DMS53 treated with DMSO at 0.1 percent for 48 hours (cell line): ENCODE measurements at regions not wholly inside any gene's neighbourhood (a gene's known extent, or its start where the extent isn't known, plus 50 kb on each side); places are given as distances from the start of the nearest gene placed in this dataset.
"Not testable (repeated sequence)": the region's sequence is repeated elsewhere in the genome, so short reads cannot be mapped to it uniquely, and the experiment has no call there.

Experiments
- DNase-seq: peaks from one replicate; lab custom pipeline; 2025; ENCODE audit not compliant: unreplicated experiment; lab: John Stamatoyannopoulos, UW

DNA sequence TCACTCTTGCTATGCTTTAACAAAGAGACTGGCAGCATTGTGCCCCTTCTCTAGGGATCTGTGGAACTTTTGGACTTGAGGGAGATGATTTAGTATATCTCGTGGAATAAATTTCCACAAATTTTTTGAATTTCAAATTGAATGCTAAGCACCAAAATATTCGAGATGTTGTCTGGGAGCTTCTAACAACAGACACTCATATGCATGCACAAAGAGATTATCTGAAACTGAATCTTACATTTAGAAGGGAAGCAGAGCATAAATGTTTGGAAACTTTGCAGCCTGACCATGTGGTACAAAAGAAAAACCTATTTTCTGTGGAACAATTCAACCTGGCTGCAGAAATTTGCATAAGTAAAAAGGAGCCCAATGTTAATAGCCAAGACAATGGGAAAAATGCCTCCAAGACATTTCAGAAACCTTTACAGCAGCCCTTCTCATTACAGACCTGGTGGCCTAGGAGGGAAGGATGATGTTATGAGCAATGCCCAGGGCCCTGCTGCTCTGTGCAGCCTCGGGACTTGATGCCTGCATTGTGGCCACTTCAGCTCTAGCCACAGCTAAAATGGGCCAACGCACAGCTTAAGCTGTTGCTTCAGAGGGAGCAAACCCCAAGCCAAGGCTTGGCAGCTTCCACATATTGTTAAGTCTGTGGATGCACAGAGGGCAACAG is 285.8 kb upstream of the FAM174A start:
- DNase-seq = no peak

DNA sequence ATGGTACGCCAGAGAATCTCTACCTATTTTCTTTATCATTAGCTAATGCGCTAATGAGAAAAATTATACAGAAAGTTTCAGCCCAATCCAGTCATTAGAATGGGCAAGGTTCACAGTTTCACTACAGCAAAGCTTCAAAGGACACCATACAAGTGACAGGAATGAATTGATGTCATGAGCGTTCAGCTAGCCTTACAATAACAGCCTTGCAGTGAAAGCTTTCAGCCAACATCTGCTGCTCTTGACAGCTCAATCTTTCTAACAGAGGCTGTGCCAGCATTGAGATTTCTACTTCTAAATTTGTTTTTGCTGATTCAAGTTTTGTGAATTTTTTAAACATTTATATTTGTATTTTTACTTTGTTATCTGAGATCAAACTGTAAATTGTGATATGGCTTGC is 302.4 kb upstream of the FAM174A start:
- no peak for DNase-seq

DNA sequence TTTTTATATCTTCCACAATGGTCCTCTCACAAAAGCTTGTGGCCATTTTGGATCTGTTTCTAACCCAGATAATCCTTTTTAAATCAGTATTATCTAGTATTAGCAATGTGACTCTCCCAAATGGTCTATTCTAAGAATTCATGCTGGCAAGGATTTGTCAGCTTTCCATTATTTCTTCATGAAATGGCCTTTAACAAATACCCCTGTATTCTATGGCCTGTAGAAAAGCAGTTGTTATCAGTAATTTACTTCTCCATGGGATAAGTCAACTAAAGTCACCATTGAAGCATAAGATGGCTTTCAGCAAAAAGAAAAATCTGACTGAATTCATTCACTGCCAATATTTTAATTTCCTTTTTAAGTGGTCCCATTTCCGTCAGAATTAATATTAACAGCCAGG is 346.4 kb upstream of the FAM174A start:
- no peak for DNase-seq

DNA sequence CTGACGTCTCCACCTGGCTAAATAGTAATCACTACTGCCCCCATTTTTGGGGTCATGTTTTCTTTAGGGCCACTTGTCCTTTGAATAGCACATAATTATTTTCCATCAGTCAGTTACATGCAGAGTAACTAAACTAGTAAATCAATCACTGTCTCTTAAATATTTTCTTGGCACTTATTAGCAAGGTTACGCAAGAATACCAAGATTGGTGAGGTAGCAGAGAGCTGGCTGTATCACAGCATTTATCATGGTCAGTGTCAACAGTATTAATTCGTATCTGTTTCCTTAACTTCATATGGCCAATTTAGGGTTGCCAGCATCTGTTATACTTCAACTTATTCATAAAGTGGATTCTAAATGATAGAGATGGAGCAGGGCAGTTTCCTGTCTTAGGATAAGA is 346.8 kb upstream of the FAM174A start:
- no peak for DNase-seq

DNA sequence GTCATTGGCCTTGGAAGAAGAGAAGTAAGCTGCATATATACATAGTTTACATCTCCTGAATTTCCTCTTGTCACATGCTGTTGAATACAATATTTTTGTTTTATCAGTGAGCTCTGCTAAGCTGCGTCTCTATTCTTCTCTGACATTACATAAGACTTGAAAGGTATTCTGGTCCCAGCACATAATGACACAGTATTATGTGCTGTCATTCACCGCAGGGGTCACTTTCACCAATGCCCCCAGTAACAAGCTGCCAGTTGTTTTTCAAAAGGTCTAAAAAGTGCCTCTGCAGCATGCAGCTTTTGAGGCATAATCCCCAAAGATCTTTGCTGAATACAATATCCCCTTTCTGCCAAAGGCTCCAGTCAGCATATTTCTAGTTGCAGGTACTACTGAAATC is 349.0 kb upstream of the FAM174A start:
- DNase-seq = no peak

DNA sequence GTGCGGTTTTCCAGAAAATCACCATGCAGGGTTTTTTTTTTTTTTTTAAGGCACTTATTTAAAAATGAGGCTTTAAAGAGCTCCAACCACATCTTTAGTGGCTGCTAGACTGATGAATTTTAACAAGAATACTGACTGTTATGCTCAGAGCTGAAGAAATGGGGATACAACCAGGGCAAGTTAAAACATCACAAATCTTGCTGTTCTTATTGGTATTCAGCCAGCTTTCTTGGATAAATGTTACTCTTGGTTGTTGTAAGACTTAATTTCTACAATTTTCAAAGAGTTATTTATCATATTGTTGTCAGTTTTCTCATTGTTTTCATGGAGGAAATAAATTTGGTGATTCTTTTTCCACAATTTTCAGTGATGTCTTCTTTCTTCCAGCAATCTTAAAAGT is 352.8 kb upstream of the FAM174A start:
- no peak for DNase-seq

DNA sequence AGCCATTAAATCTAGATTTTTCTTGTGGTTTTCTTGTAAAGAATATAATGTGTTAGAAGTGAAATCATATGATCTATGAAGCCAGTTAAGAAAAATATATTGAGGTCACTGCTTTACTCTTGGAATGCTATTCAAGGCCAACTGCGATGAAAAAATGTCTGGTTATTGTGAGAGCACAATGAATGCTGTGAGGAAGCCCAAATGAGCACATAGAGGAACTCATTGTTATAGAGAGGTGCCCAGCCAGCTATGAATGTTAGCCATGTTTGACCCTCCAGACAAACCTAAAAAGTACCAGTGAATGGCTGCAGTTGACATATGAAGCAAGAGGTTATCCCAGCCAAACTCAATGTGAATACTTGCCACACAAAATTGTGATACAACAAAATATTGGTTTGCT is 359.8 kb upstream of the FAM174A start:
- no peak for DNase-seq

DNA sequence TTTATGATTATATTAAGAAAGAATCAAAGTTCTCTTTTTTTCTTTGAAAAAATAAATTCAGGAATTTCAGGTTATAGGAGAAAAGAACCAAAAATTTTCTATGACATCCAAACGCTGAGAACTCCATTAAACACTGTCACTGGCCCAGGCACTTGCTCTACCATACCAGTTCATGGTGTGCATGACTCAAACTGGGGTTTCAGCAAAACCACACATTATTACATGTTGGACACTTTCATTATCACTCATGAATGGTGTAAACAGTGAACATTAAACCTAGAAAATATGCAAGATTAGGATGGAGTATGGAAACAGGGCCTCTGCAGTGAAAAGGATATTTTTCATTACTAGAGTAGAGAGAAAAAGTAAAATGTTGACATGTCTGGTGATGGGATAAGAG is 369.9 kb upstream of the FAM174A start:
- no peak for DNase-seq

DNA sequence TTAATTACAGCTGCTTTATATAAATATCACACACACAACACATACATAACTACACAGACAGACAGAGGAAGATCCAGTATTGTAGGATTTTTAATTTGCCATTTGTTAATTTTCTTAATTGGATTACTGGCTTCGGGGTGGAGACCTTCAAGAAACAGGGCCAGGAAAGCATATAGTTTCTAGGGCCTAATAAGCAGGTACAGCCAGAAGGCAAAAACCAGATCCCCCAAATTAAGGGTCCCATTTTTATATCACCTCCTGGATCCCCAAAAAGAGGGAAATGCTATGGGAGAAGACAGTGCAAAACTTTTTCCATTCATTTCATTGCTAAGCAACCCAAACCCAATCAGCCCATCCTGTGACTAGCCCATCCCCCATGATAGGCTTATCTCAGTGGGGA is 373.3 kb upstream of the FAM174A start:
- no peak for DNase-seq

DNA sequence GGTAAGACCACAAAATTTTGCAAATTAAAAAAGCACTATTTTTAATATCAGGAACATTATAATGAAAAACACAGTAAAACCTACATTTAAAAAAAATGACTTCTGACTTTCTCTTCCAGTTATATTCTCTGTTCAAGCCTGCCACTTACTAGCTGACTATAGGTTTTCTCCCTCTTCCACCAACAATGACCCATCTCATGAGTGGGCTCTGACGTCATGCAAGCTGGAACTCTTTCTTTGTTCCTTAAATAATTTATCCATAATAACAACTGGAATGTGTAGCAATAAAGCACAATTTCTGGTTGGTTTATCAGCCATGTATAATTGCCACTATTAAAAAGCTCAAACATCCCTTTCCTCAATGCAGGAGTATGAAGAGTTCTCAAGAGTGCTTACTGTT is 378.1 kb upstream of the FAM174A start:
- DNase-seq = no peak

DNA sequence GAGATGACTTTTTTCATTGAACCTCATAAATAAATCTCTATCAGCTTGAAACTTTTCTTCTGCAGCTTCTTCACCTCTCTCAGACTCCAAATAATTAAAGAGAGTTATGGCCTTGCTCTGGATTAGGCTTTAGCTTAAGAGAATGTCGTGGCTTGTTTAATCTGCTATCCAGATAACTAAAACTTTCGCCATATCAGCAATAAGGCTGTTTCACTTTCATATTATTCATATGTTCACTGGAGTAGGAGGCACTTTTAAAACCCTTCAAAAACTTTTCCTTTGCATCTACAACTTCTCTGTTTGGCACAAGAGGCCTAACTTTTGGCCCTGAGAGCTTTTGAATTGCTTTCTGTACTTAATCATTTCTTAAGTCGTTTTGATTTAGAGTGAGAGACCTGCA is 386.9 kb upstream of the FAM174A start:
- no peak for DNase-seq

DNA sequence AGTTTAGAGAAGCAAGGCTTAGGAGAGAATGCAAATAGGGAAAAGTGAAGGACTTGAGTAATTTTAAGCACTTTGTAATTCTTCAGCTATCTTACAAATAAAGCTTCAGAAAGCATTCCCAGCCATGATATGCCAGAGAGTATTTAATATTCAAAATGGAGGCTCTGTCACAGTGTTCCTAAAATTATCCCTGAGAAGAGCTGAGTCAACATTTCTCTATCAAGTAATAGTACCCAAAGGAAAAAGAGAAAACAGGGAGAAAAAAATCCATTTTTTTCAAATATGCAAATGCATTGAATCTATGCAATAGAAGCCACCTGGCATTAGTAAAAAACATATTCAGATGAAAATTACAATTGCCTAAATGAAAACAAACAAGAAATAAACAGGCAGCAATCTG is 392.6 kb upstream of the FAM174A start:
- DNase-seq = no peak

DNA sequence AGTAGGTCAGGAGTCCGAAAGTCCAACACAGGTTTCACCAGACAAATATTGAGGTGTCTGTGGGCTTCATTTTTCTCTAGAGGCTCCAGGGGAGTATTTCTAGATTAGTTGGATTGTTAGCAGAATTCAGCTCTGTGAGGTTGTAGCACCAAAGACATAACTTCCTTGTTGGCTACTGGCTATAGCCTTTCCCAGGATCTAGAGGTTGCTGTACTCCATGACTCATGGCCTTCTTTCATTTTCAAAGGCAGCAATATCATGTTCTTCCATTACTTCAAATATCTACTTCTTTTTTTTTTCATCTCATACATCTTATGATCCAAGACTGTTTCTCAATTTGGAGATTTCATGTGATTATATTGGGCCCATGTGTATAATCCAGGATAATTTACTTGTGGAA is 404.0 kb upstream of the FAM174A start:
- peak; percentile 36 for DNase-seq

DNA sequence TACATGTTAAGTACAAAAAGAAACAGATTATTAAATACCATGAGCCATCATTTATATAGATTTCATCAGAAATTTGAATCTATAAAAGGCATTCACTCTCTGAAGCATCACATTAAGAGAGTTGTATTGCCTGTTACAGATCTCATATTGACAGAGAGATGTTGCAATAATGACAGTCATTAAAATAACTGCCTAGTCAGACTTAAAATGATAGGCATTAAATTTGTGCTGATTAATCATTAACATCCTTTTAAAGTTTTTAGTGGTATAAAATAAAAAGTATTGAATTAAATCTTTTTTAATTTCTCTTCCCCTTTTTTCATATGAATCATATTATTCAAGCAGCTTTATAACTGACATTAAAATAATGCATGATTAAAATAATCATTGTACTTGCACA is 404.9 kb upstream of the FAM174A start:
- DNase-seq = no peak

DNA sequence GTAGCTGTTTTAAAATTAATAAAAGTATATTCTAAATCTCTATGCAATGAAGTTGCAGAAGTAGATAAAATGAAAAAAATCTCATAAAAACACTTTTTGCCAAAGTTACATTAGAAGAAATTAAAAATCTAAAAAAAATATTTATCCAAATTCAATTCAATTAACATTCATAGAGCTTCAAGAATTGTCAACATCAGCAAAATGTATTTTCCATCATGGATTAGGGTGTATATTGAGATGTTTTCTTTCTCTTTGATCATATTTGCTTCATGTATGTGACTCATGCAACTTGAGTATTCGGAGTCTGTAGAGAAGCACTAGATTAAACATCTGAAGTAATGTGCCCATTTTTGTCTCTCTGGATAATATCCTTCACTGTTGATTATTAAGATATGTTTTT is 415.3 kb upstream of the FAM174A start:
- no peak for DNase-seq

DNA sequence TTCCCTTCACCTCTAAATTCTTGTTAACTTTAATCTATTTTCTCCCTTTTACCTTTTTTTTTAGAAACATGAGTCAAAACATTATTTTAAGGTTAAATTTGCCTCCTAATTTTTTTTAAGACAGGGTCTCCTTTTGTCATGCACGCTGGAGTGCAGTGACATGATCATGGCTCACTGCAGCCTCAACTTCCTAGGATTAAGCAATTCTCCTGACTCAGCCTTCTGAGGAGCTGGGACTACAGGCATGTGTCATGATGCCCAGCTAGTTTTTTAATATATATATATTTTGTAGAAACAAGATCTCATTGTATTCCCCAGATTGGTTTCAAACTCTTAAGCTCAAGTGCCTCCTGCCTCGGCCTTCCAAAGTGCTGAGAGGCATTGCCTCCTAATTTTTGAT is 424.7 kb upstream of the FAM174A start:
- DNase-seq = no peak

DNA sequence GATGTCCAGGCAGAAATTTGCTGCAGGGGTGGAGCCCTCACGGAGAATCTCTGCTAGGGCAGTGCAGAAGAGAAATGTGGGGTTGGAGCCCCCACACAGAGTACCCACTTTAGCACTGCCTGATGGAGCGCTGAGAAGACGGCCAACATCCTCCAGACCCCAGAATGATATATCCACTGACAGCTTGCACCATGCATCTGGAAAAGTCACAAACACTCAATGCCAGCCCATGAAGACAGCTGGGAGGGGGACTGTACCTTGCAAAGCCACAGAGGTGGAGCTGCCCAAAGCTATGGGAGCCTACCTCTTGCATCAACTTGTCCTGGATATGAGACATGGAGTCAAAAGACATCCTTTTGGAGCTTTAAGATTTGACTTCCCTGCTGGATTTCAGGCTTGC is 426.3 kb upstream of the FAM174A start:
- DNase-seq = no peak

DNA sequence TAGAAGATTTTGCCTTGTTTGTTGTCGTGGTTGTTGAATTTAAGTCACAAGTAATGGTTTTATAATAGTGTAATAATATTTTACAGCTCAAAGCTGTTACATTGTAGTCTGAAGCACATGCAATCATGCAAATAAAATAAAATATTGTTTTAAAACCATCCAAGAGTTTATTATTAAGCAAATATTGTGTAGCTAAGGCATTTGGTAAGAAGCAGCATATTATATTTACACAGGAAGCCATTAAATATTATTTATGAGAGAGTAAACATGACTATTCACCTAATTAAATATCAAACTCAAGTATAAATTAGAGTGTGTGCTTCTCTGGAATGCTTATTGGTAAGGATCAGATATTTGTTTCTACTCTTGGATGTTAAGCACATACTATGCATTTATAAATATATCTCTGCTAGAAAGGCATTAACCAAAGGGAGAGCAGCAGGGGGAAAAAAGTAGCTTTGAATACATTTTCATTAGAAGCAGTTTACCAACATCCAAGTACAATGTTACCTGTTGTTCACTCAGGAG is 431.5 kb upstream of the FAM174A start:
- DNase-seq = not testable (repeated sequence)

DNA sequence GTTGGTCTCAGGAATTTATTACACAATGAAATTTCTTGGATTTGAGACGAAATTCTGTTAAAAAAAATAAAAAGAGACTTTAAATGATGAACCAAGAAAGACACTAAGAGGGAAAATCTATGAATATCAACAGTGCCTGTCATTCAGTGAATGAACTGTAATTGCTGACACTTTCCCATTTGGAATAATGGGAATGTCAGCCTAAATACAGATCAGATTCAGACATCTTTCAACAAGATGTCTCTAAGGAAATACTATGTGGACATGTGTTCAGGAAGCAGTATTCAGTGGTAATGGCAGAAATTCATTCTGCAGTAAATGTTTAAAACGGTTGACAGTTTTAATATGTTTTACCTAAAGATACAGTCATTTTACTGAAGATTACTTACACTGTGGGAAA is 433.7 kb upstream of the FAM174A start:
- DNase-seq = not testable (repeated sequence)

DNA sequence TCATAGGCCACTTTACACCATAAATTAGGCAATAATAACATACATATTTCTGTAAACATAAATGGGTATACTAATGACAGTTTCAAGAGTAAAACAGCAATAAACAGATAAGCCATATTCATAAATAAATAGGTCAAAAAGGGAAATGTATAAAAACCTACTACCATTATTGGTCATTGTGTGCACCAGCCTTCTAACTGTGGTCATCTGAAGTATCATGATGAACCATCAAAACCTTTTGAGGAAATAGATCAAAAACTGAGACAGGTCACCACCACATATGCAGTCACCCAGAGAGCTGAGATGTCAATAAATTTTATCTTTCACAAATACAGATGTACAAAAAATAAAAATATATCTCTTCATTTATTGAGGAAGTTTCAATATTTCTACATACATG is 438.8 kb upstream of the FAM174A start:
- DNase-seq = not testable (repeated sequence)

DNA sequence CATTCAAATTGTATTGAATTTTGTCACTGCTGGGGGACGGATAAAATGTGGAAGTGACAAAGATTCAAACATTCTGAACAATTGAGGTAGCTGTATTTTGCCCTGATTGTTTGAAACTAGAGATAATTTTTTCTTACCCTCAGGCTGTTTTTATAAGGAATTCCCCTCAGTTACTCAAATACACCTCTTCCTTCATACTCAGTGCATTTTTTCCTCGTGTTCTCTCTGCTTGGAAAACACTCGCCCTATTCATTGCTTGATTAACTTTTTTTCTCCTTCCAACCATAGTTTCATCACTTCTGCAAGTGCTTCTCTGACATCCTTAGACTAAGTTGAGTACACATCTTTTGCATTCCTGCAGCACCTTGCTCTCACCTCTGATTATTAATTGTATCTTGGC is 454.5 kb upstream of the FAM174A start:
- DNase-seq = not testable (repeated sequence)

DNA sequence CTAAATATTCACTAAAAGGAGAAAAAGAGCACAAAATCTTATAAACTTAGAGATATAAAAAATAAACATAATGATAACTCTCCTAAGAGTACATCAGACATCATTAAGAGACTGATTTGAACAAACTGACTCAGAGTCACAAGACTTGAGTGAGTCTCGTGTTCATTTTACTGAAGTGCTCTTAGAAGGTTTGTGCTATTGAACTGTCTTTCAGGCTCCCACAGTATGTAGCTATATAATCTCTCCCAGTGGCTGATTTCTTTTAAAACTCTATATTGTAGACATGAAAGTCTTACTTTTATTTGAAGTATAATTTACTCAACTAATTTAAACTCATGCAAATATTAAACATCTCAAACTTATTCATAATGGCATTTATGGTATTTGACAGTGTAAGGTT is 456.0 kb upstream of the FAM174A start:
- DNase-seq = not testable (repeated sequence)

DNA sequence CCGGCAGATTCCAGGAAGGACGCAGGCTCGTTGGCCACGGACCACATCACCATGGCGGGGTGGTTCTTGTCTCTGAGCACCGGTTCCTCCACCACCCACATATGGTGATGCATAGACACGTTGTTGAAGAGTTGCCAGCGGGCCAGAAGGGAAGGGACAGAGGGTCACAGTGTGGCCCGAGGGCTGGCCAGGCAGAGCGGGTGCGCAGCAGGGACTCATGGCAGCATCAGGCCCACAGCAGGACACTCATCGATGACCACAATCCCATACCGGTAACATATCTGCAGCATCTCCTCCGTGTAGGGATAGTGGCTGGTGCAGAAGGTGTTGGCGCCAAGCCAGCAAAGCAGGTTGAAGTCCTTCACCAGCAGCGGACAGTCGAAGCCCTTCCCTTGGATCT is 469.2 kb upstream of the FAM174A start:
- DNase-seq = not testable (repeated sequence)
